ENCODE measurements at regions not wholly inside any gene's neighbourhood (a gene's known extent, or its start where the extent isn't known, plus 50 kb on each side); places are given as distances from the start of the nearest gene placed in this dataset.

DNA sequence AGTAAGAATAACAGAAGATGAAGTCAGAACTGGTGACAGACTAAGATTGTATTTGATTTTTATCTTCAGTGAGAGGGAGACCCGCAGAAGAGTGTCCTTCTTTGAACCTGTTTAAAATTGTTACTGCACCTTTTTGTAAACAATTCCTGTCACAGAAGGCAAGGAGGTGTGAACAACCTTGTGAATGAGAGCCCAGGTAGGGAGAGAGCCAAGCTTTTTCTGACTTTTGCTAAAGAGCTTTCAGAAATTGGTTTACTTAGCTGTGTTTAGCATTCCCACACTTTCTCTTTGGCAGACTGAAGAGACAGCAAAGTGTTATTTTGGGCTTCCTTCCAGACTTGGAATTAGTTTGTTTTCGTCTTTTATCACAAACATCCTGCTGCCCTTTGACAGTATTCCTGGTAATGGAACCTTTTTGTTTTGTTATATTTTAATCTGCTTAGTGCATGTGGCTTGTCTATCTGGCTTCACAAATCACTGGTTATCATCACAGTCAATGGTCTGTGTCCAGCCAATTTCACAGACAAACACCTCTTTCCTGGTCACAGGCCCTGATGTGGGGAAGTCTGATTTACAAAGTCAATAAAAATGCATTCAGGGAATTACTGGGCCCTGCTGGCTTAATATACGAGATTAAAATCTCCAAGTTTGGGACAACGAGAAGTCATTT, 85.7 kb upstream of the HS3ST2 start:
- H2BK15ac ChIP-seq (ENCODE audit: low read depth, low read length) = no peak overlapping the region

More for the DNA sequence above, 85.7 kb upstream of the HS3ST2 start:
- Histone ChIP-seq H3K27me3 (ENCODE audit: insufficient read depth, low read length) (no peaks in the 10 kb centered on the region), H3K18ac (ENCODE audit: insufficient read length, low read depth, low read length) (no peak overlapping the region), H2BK5ac (ENCODE audit: insufficient read length, low read length) (no peak overlapping the region), H4K8ac (replicated peaks; ENCODE audit: insufficient read length, low read depth, low read length) (no peak overlapping the region), H4K5ac (ENCODE audit: insufficient read length, low read depth, low read length) (no peak overlapping the region), H3K4me1 (ENCODE audit: insufficient read depth, low read length) (no peaks in the 10 kb centered on the region), H3K23me2 (ENCODE audit: insufficient read length, low read depth, low read length, poor library complexity, severe bottlenecking) (no peaks in the 10 kb centered on the region), H3T11ph (ENCODE audit: low read length) (no peak overlapping the region), H3K23ac (ENCODE audit: insufficient read length, low read depth, low read length) (no peak overlapping the region), H2BK120ac (ENCODE audit: low read depth, low read length, poor library complexity, severe bottlenecking) (no peak overlapping the region), H3K79me2 (ENCODE audit: insufficient read depth, low read length) (no peaks in the 10 kb centered on the region), H4K20me1 (ENCODE audit: control insufficient read depth, insufficient read depth, insufficient read length) (no peaks in the 10 kb centered on the region), H3K4me2 (ENCODE audit: insufficient read depth, insufficient read length, low read length) (no peak overlapping the region), H3K79me1 (ENCODE audit: insufficient read depth, low read depth, low read length, poor library complexity, severe bottlenecking) (no peaks in the 10 kb centered on the region), H3K14ac (ENCODE audit: insufficient read depth, low read length) (no peak overlapping the region), H3K27ac (ENCODE audit: insufficient read length, low read depth, low read length) (no peak overlapping the region), H3K4ac (ENCODE audit: low read depth, low read length) (no peak overlapping the region), H3K9ac (ENCODE audit: extremely low read depth, insufficient read length, low read length) (no peak overlapping the region), H2BK12ac (ENCODE audit: insufficient read length, low read depth, low read length) (no peak overlapping the region), H3K56ac (ENCODE audit: insufficient read length, low read depth, low read length) (no peak overlapping the region), H2AK5ac (ENCODE audit: insufficient read length, low read length) (no peak overlapping the region), H2BK20ac (ENCODE audit: low read depth, low read length, poor library complexity, severe bottlenecking) (no peak overlapping the region), H4K91ac (ENCODE audit: insufficient read length, low read depth, low read length) (no peak overlapping the region), H3K9me3 (ENCODE audit: control insufficient read depth, low read depth, low read length) (no peaks in the 10 kb centered on the region), H2AFZ (ENCODE audit: low read length) (no peak overlapping the region)
- TF ChIP-seq, protein P1, sequence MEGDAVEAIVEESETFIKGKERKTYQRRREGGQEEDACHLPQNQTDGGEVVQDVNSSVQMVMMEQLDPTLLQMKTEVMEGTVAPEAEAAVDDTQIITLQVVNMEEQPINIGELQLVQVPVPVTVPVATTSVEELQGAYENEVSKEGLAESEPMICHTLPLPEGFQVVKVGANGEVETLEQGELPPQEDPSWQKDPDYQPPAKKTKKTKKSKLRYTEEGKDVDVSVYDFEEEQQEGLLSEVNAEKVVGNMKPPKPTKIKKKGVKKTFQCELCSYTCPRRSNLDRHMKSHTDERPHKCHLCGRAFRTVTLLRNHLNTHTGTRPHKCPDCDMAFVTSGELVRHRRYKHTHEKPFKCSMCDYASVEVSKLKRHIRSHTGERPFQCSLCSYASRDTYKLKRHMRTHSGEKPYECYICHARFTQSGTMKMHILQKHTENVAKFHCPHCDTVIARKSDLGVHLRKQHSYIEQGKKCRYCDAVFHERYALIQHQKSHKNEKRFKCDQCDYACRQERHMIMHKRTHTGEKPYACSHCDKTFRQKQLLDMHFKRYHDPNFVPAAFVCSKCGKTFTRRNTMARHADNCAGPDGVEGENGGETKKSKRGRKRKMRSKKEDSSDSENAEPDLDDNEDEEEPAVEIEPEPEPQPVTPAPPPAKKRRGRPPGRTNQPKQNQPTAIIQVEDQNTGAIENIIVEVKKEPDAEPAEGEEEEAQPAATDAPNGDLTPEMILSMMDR (conservative IDR thresholded peaks at IDR 0.05) = no peak
- WGBS (ENCODE audit: extremely low coverage, insufficient read length, low lambda C conversion rate) = no CpG with 5 or more reads among the region's 4 CpGs
- Mint-ChIP-seq H3K9me3 (no peaks in the 10 kb centered on the region; a peak in 2 of 5 replicates), H3K4me3 (no peak overlapping the region), H3K27me3 (ENCODE audit: low read depth) (peaks cover 2% of the 10 kb centered on the region), H3K4me1 (peaks cover 13 to 14% of the 10 kb centered on the region in 2 experiments), H3K27ac (no peak overlapping the region; a peak in 1 of 7 replicates), H3K36me3 (ENCODE audit: insufficient read depth in 1 of 3, low read depth in 3 of 3) (no peaks in the 10 kb centered on the region)
- DNase-seq = no peak
